Body of pancreas (tissue), 4 donors: ENCODE measurements at regions not wholly inside any gene's neighbourhood (a gene's known extent, or its start where the extent isn't known, plus 50 kb on each side); places are given as distances from the start of the nearest gene placed in this dataset.

Source experiments
- CTCF ChIP-seq, 7 experiments: fragments of 450-650 bp in 4 of 7; fragments of 200-600 bp in 3 of 7; sonication (generic) in 3 of 7; IDR thresholded peaks; one replicate each; pipeline ENCODE4 v1.5.1; 2016 to 2019; ENCODE audit warnings: antibody characterized with exemption in 7 of 7
- POLR2A ChIP-seq, 3 donors: fragments of 450-650 bp; IDR thresholded peaks; one replicate each; pipeline ENCODE4 v1.6.1; 2016; ENCODE audit warnings: antibody characterized with exemption in 3 of 3, mild to moderate bottlenecking in 2 of 3

- TF ChIP-seq CTCF (IDR thresholded peaks at IDR 0.05) (no peak), POLR2A (IDR thresholded peaks at IDR 0.05) (no peak)
Observed at GRCh38 chr4:159743971-159744370, 641.1 kb downstream of the RAPGEF2 start.
